KMS-11 (cell line): ENCODE measurements at regions not wholly inside any gene's neighbourhood (a gene's known extent, or its start where the extent isn't known, plus 50 kb on each side); places are given as distances from the start of the nearest gene placed in this dataset.

ENCODE experiments used
- H2AFZ ChIP-seq: fragments of 200-600 bp; sonication (generic); 2 replicates; pipeline ENCODE4 v1.6.1; 2016; ENCODE audit warnings: antibody characterized with exemption, mixed run types, low read depth
- H3K27ac ChIP-seq: fragments of 200-600 bp; sonication (generic); 2 replicates; pipeline ENCODE4 v1.6.1; 2016; ENCODE audit warnings: mild to moderate bottlenecking, mixed run types
- H3K27me3 ChIP-seq: fragments of 200-600 bp; sonication (generic); 2 replicates; pipeline ENCODE4 v1.6.1; 2017; ENCODE audit warnings: mild to moderate bottlenecking, low read depth, mixed run types, moderate library complexity; ENCODE audit not compliant: insufficient read depth
- H3K36me3 ChIP-seq: fragments of 200-600 bp; sonication (generic); 2 replicates; pipeline ENCODE4 v1.6.1; 2017; ENCODE audit warnings: mild to moderate bottlenecking, mixed run types; ENCODE audit not compliant: insufficient read depth
- H3K4me1 ChIP-seq: fragments of 200-600 bp; sonication (generic); 2 replicates; pipeline ENCODE4 v1.6.1; 2016; ENCODE audit warnings: mild to moderate bottlenecking, low read depth, mixed run types; ENCODE audit not compliant: poor library complexity, severe bottlenecking
- H3K4me2 ChIP-seq: fragments of 200-600 bp; sonication (generic); 2 replicates; pipeline ENCODE4 v1.7.0; 2016; ENCODE audit warnings: mild to moderate bottlenecking, mixed run types
- H3K4me3 ChIP-seq: fragments of 200-600 bp; sonication (generic); IDR thresholded peaks from 2 replicates; pipeline ENCODE4 v1.6.1; 2017; ENCODE audit warnings: low read depth, low read length, mixed read lengths; ENCODE audit not compliant: insufficient read depth
- H3K79me2 ChIP-seq: fragments of 200-600 bp; sonication (generic); 2 replicates; pipeline ENCODE4 v1.6.1; 2016; ENCODE audit warnings: low read depth, mixed run types; ENCODE audit not compliant: insufficient read depth
- H3K9ac ChIP-seq: fragments of 200-600 bp; sonication (generic); 2 replicates; pipeline ENCODE4 v1.6.1; 2016; ENCODE audit warnings: mild to moderate bottlenecking, mixed run types
- H4K20me1 ChIP-seq: fragments of 200-600 bp; sonication (generic); 2 replicates; pipeline ENCODE4 v1.6.1; 2016; ENCODE audit warnings: mild to moderate bottlenecking, mixed run types; ENCODE audit not compliant: insufficient read depth
- TF ChIP-seq, protein P1 (sequence below): fragments of 200-600 bp; sonication (generic); conservative IDR thresholded peaks from 2 replicates; pipeline ENCODE4 v1.6.1; 2017; ENCODE audit warnings: low read depth, mild to moderate bottlenecking, antibody characterized with exemption, low read length, moderate library complexity, mixed read lengths

GRCh38 chr21:22582026-22582425, 1583.8 kb downstream of the NCAM2 start:
- Histone ChIP-seq H3K4me2 (no peak overlapping the region), H3K4me1 (no peaks in the 10 kb centered on the region), H3K27ac (no peak overlapping the region), H3K36me3 (no peaks in the 10 kb centered on the region), H3K9ac (no peak overlapping the region), H3K4me3 (no peak overlapping the region), H3K27me3 (no peaks in the 10 kb centered on the region), H2AFZ (no peak overlapping the region), H3K79me2 (no peaks in the 10 kb centered on the region), H4K20me1 (no peaks in the 10 kb centered on the region)
- TF ChIP-seq, protein P1, sequence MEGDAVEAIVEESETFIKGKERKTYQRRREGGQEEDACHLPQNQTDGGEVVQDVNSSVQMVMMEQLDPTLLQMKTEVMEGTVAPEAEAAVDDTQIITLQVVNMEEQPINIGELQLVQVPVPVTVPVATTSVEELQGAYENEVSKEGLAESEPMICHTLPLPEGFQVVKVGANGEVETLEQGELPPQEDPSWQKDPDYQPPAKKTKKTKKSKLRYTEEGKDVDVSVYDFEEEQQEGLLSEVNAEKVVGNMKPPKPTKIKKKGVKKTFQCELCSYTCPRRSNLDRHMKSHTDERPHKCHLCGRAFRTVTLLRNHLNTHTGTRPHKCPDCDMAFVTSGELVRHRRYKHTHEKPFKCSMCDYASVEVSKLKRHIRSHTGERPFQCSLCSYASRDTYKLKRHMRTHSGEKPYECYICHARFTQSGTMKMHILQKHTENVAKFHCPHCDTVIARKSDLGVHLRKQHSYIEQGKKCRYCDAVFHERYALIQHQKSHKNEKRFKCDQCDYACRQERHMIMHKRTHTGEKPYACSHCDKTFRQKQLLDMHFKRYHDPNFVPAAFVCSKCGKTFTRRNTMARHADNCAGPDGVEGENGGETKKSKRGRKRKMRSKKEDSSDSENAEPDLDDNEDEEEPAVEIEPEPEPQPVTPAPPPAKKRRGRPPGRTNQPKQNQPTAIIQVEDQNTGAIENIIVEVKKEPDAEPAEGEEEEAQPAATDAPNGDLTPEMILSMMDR, result no peak

DNA sequence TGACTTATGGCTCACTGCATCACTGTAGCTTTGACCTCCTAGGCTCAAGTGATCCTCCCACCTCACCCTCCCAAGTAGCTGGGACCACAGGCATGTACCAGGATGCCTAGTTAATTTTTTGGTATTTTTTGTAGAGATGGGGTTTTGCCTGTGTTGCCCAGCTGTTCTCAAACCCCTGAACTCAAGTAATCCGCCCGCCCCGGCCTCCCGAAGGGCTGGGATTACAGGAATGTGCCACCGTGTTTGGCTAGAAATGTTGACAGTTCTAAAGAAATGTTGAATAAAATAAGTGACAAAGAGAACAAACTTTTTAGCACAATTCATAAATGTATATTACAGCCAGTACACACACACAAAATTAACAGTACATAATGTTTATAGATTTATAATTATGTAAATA, 1586.1 kb downstream of the NCAM2 start:
- Histone ChIP-seq H3K36me3 (no peaks in the 10 kb centered on the region), H4K20me1 (no peaks in the 10 kb centered on the region), H3K4me2 (no peak overlapping the region), H3K4me1 (no peaks in the 10 kb centered on the region), H3K27ac (no peak overlapping the region), H3K9ac (no peak overlapping the region), H3K27me3 (no peaks in the 10 kb centered on the region), H3K4me3 (no peak overlapping the region), H2AFZ (no peak overlapping the region), H3K79me2 (no peaks in the 10 kb centered on the region)
- TF ChIP-seq, protein P1, result no peak

- Histone ChIP-seq H3K36me3 (no peaks in the 10 kb centered on the region), H2AFZ (no peak overlapping the region), H3K4me2 (no peak overlapping the region), H3K9ac (no peak overlapping the region), H4K20me1 (no peaks in the 10 kb centered on the region), H3K27ac (no peak overlapping the region), H3K27me3 (no peaks in the 10 kb centered on the region), H3K4me1 (no peaks in the 10 kb centered on the region), H3K79me2 (no peaks in the 10 kb centered on the region), H3K4me3 (no peak overlapping the region)
- TF ChIP-seq, protein P1, result no peak
Measured at GRCh38 chr21:22585558-22585957, 1587.3 kb downstream of the NCAM2 start.

- Histone ChIP-seq H3K4me2 (no peak overlapping the region), H3K9ac (no peak overlapping the region), H3K79me2 (no peaks in the 10 kb centered on the region), H3K4me3 (no peak overlapping the region), H2AFZ (no peak overlapping the region), H3K27me3 (no peaks in the 10 kb centered on the region), H3K36me3 (no peaks in the 10 kb centered on the region), H3K27ac (no peak overlapping the region), H4K20me1 (no peaks in the 10 kb centered on the region), H3K4me1 (no peaks in the 10 kb centered on the region)
- TF ChIP-seq, protein P1, result no peak
Measured at GRCh38 chr21:22597660-22598255, 1599.5 kb downstream of the NCAM2 start.
